OCI-LY3 (cell line): ENCODE measurements at regions not wholly inside any gene's neighbourhood (a gene's known extent, or its start where the extent isn't known, plus 50 kb on each side); places are given as distances from the start of the nearest gene placed in this dataset.

Experiments
- H2AFZ ChIP-seq: fragments of 200-600, 300-600 bp; shearing (Covaris generic); 2 replicates; pipeline ENCODE4 v1.6.0; 2014; ENCODE audit warnings: antibody characterized with exemption, low read depth, low read length
- H3K27ac ChIP-seq: fragments of 200-600, 300-600 bp; sonication (generic); 2 replicates; pipeline ENCODE4 v1.5.1; 2014; ENCODE audit warnings: mild to moderate bottlenecking, low read length, moderate library complexity, mixed read lengths
- H3K27me3 ChIP-seq: fragments of 200-600, 300-600 bp; sonication (generic); 2 replicates; pipeline ENCODE4 v1.6.1; 2014; ENCODE audit warnings: low read depth, low read length, mixed read lengths
- H3K36me3 ChIP-seq: fragments of 200-600, 300-600 bp; sonication (generic); replicated peaks from 2 replicates; pipeline ENCODE3; 2014; ENCODE audit warnings: low read depth, low read length, mixed read lengths
- H3K4me1 ChIP-seq: fragments of 300-600, 200-600 bp; sonication (generic); 2 replicates; pipeline ENCODE4 v1.6.1; 2014; ENCODE audit warnings: low read length, mixed read lengths
- H3K4me2 ChIP-seq: fragments of 200-600, 300-600 bp; sonication (generic); 2 replicates; pipeline ENCODE4 v1.6.1; 2014; ENCODE audit warnings: low read length, mixed read lengths
- H3K4me3 ChIP-seq: fragments of 300-600, 200-600 bp; sonication (generic); 2 replicates; pipeline ENCODE4 v1.5.1; 2014; ENCODE audit warnings: antibody characterized with exemption, mild to moderate bottlenecking, low read length, moderate library complexity
- H3K79me2 ChIP-seq: fragments of 300-600, 200-600 bp; shearing (Covaris generic); 2 replicates; pipeline ENCODE4 v1.6.1; 2014; ENCODE audit warnings: mild to moderate bottlenecking, low read length, mixed read lengths
- H3K9ac ChIP-seq: fragments of 300-600, 200-600 bp; shearing (Covaris generic); 2 replicates; pipeline ENCODE4 v1.6.0; 2014; ENCODE audit warnings: mild to moderate bottlenecking, low read length, moderate library complexity
- H3K9me3 ChIP-seq: fragments of 200-600, 300-600 bp; shearing (Covaris generic); 2 replicates; pipeline ENCODE4 v1.6.1; 2014; ENCODE audit warnings: low read length, mixed read lengths; ENCODE audit not compliant: insufficient read depth
- H4K20me1 ChIP-seq: fragments of 200-600, 300-600 bp; sonication (generic); 2 replicates; pipeline ENCODE4 v1.6.1; 2016; ENCODE audit warnings: low read length, mixed read lengths; ENCODE audit not compliant: insufficient read depth
- CTCF ChIP-seq: fragments of 200-600, 300-600 bp; sonication (generic); IDR thresholded peaks from 2 replicates; pipeline ENCODE4 v1.5.1; 2014; ENCODE audit warnings: antibody characterized with exemption, low read length, low read depth
- EZH2phosphoT487 ChIP-seq: fragments of 200-600 bp; shearing (Covaris generic); IDR thresholded peaks from 2 replicates; pipeline ENCODE4 v1.6.1; 2018; ENCODE audit warnings: antibody characterized with exemption, mixed run types, low read depth

- no peaks in the 10 kb centered on the region for H3K27me3 ChIP-seq
- H2AFZ ChIP-seq: no peak overlapping the region
- no peak overlapping the region for H3K4me3 ChIP-seq
- H3K79me2 ChIP-seq: no peaks in the 10 kb centered on the region
- no peaks in the 10 kb centered on the region for H4K20me1 ChIP-seq
- no peaks in the 10 kb centered on the region for H3K36me3 ChIP-seq
- no peaks in the 10 kb centered on the region for H3K4me1 ChIP-seq
- H3K27ac ChIP-seq: no peak overlapping the region
- TF ChIP-seq CTCF: no peak
- no peak for TF ChIP-seq EZH2phosphoT487
- no peak overlapping the region for H3K9ac ChIP-seq
- no peaks in the 10 kb centered on the region for H3K9me3 ChIP-seq
- no peak overlapping the region for H3K4me2 ChIP-seq
Measured at GRCh38 chr5:96503501-96504236, 70.6 kb upstream of the PCSK1 start.

- H3K79me2 ChIP-seq: no peaks in the 10 kb centered on the region
- TF ChIP-seq EZH2phosphoT487 (no peak), CTCF (no peak)
- no peak overlapping the region for H3K9ac ChIP-seq
- no peak overlapping the region for H3K4me2 ChIP-seq
- H3K27ac ChIP-seq: no peak overlapping the region
- no peaks in the 10 kb centered on the region for H4K20me1 ChIP-seq
- H3K36me3 ChIP-seq: no peaks in the 10 kb centered on the region
- H3K9me3 ChIP-seq: no peaks in the 10 kb centered on the region
- H3K4me1 ChIP-seq: no peaks in the 10 kb centered on the region
- no peaks in the 10 kb centered on the region for H3K27me3 ChIP-seq
- H2AFZ ChIP-seq: no peak overlapping the region
- H3K4me3 ChIP-seq: no peak overlapping the region
Measured at GRCh38 chr5:96506376-96506775, 73.3 kb upstream of the PCSK1 start.

- no peaks in the 10 kb centered on the region for H4K20me1 ChIP-seq
- no peak overlapping the region for H3K9ac ChIP-seq
- no peaks in the 10 kb centered on the region for H3K36me3 ChIP-seq
- no peak overlapping the region for H3K4me3 ChIP-seq
- H3K9me3 ChIP-seq: no peaks in the 10 kb centered on the region
- H3K79me2 ChIP-seq: no peaks in the 10 kb centered on the region
- no peak overlapping the region for H2AFZ ChIP-seq
- H3K27ac ChIP-seq: no peak overlapping the region
- TF ChIP-seq CTCF (no peak), EZH2phosphoT487 (no peak)
- no peak overlapping the region for H3K4me2 ChIP-seq
- H3K4me1 ChIP-seq: no peaks in the 10 kb centered on the region
- no peaks in the 10 kb centered on the region for H3K27me3 ChIP-seq
Measured at GRCh38 chr5:96506866-96507527, 73.9 kb upstream of the PCSK1 start.

- Histone ChIP-seq H3K4me1 (peaks cover 13% of the 10 kb centered on the region), H4K20me1 (no peaks in the 10 kb centered on the region), H3K27ac (no peak overlapping the region), H3K9ac (no peak overlapping the region), H3K9me3 (no peaks in the 10 kb centered on the region), H3K27me3 (no peaks in the 10 kb centered on the region), H3K4me3 (no peak overlapping the region), H3K36me3 (no peaks in the 10 kb centered on the region), H3K4me2 (no peak overlapping the region), H3K79me2 (no peaks in the 10 kb centered on the region), H2AFZ (no peak overlapping the region)
- TF ChIP-seq EZH2phosphoT487: no peak
- TF ChIP-seq CTCF: no peak
Measured at GRCh38 chr5:96509316-96509715, 76.3 kb upstream of the PCSK1 start.
